ENCODE measurements at regions not wholly inside any gene's neighbourhood (a gene's known extent, or its start where the extent isn't known, plus 50 kb on each side); places are given as distances from the start of the nearest gene placed in this dataset.
"Not testable (repeated sequence)": the region's sequence is repeated elsewhere in the genome, so short reads cannot be mapped to it uniquely, and the experiment has no call there.

DNA sequence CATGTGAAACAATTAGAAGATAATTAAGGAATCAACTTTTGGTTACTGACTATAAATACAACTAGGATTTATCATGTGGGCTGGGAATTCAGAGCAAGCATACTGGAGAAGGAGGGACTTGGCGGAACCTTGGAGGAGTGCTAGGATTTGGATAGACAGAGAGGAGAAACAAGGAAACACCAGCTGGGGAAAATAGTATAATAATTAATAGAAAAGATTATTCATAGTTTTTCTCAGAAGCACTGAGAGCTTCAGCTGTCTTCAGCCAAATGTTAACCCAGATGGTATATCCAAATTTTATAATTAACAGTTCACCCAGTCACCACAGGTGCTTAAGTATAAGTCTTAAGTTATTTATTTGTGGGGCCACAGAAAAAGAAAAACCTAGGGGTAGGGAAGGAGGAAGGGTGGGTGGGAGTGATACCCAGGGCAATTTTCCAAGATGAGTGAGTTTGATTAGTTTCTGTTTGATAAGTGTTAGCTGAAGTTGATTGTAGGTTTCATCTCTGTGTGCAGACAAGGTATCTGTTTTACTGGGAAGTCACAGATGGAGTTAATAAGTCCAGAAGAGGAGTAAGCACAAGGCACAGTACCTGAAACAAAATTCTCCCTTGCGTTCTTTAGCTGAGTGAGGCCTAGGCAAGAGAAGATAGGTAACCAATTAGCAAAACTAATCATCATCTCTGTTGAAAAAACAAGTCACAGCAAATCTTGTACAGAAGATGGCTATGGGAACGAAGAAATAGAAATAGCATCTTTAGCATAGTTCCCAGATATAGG, 175.5 kb downstream of the TFAP2B start:
- DNase-seq (ENCODE audit: low spot score), result no peak

- DNase-seq (ENCODE audit: low spot score), result no peak
Observed at GRCh38 chr6:50995036-50995435, 176.4 kb downstream of the TFAP2B start.

GRCh38 chr6:50998905-50999304, 180.2 kb downstream of the TFAP2B start:
- DNase-seq (ENCODE audit: low spot score), result no peak

DNA sequence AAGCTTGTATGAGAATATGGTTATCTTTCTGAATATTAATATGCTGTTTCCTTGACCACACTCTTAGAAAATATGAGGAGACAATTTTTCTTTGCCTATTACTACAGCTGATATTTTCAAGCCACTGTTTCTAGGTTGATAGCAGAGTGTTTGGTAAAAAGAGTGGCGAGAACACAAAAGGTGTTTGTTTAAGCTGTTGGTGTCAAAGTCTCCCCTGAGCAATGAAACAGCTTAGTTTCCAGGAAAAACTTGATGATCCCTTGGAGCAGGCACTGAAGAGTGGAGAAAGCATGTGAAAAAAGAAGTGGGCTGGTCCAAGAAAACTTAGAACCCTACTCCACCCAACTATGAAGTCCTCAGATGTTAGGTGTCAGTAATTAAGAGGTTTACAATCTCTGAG, 182.7 kb downstream of the TFAP2B start:
- no peak for DNase-seq (ENCODE audit: low spot score)

DNA sequence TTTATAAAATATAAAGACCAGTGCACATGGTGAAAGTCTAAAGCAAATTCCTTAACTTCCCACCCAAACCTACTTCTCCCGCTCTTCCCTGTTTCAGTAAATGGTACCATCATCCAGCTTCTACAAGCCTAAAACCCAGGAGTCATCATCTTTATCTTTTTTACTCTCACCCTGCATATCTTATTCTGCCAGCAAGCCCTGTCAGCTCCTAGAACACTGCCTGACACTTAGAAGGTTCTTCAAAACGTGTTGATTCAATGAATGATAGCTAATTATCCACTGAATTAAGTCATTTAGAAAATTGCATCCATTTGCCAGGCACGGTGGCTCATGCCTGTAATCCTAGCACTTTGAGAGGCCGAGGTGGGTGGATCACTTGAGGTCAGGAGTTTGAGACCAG, 185.7 kb downstream of the TFAP2B start:
- no peak for DNase-seq (ENCODE audit: low spot score)

DNA sequence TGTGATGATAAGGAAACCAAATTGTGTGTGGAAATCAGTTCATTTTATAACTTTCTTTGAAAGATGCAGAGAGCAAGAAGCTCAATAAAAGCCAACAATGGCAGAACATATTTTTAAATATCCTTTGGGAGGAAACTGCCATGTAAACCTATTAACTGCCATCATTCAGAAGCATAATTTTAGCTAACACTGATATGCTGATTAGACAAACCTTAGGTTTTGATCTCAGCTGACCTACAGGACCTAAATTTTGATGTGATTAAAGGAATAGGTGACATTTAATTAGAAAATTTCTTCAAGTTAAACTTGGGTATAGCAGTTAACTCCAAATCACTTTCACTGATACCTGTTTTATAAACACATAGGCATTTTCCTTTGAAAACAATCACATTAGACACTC, 187.1 kb downstream of the TFAP2B start:
- DNase-seq (ENCODE audit: low spot score), result no peak

- no peak for DNase-seq (ENCODE audit: low spot score)
Observed at GRCh38 chr6:51007237-51007636, 188.6 kb downstream of the TFAP2B start.

- DNase-seq (ENCODE audit: low spot score), result not testable (repeated sequence)
Observed at GRCh38 chr6:51008693-51009092, 190.0 kb downstream of the TFAP2B start.

GRCh38 chr6:51013376-51013775, 194.7 kb downstream of the TFAP2B start:
- DNase-seq (ENCODE audit: low spot score), result no peak

GRCh38 chr6:51015394-51015793, 196.7 kb downstream of the TFAP2B start:
- DNase-seq (ENCODE audit: low spot score), result no peak

GRCh38 chr6:51016489-51016888, 197.8 kb downstream of the TFAP2B start:
- DNase-seq (ENCODE audit: low spot score), result no peak

DNA sequence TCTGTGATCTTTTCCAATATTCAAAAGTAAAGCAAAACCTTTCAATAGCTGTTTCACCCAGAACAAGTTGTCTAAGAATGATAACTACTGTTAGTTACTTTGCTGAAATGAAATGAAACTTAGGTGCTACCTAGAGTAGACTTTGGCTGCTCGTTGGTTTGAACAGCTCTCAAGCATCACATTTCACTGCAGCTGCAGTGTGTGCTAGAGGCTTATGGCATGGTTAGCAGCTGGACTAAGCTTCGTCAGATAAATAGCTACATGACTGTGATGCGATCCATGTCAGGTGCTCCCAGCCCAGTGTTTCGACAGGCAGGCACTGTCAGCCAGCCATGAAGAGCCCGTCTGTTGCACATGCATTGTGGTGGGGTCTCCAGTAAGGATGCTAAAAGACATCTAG, 201.1 kb downstream of the TFAP2B start:
- no peak for DNase-seq (ENCODE audit: low spot score)

- DNase-seq (ENCODE audit: low spot score), result no peak
Observed at GRCh38 chr6:51021171-51021570, 202.5 kb downstream of the TFAP2B start.

- no peak for DNase-seq (ENCODE audit: low spot score)
Observed at GRCh38 chr6:51024126-51024525, 205.5 kb downstream of the TFAP2B start.

DNA sequence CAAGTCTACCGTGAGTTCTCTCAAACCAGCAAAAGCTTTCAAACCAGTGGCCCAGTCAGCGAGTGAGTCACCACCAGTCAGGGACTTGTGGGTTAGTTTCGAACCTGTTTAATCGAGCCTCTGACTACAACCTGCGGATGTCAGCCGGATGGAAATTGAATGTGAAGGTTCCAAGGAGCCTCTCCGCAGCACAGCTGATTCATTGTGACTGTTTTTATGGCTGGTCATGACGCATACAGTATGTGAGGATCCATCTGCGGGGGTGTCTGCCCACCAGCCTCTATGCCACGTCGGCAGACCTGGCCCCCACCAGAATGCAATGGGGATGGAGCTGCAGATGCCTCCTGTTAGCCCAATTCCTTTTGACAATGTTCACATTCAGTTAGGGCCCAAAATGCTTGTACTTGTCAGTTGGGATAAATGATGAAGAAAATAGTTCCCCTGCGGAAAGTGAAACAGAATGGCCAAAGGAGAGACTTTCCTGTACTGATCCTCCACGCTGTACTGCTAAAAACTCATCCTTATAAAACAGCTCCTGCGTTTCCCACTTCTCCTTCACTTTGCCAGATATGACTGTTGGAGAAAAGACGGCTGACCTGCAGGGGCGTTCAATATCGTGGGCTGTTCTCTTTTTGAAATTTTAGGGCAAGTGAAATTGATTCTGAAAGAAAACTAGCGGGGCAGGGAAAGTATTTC, 206.6 kb downstream of the TFAP2B start:
- no peak for DNase-seq (ENCODE audit: low spot score)

GRCh38 chr6:51027283-51028065, 208.8 kb downstream of the TFAP2B start:
- no peak for DNase-seq (ENCODE audit: low spot score)

DNA sequence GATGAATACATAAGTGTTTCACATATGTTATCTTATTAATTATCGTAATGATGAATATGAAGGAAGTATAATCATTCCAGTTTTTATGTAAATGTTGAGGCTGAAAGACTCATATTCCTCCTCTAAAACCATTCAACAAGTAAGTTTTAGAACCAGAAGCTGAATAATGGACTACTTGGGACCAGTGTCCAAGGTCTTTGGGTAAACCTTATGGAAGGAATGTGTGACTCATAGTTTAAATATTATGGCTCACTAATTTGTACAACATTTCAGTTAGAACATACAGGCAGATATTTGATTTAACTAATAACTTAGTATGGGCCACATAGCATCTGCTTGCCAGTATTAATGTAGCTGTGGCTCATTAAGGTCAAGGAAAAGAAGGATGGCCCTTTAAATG, 209.6 kb downstream of the TFAP2B start:
- DNase-seq (ENCODE audit: low spot score), result no peak

GRCh38 chr6:51029561-51029960, 210.9 kb downstream of the TFAP2B start:
- DNase-seq (ENCODE audit: low spot score), result no peak

DNA sequence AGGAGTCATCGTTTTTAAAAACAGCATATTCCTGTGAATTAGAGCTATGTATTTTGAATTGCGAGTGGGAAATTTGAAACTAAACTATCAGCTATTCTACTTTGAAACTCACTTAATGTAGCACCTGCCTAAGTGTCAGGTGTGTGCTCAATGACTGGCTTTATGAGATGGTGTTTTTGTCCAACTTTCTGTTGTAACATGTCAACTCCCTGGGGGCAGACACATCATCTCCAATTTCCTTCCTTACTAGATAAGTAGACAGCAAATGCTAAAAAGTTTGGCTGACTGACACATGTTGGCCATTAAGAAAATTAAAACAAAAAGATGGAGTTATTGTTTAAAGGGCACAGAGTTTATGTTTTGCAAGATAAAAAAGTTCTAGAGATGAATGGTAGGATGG, 226.9 kb downstream of the TFAP2B start:
- no peak for DNase-seq (ENCODE audit: low spot score)

- no peak for DNase-seq (ENCODE audit: low spot score)
Observed at GRCh38 chr6:51049288-51049982, 230.8 kb downstream of the TFAP2B start.

DNA sequence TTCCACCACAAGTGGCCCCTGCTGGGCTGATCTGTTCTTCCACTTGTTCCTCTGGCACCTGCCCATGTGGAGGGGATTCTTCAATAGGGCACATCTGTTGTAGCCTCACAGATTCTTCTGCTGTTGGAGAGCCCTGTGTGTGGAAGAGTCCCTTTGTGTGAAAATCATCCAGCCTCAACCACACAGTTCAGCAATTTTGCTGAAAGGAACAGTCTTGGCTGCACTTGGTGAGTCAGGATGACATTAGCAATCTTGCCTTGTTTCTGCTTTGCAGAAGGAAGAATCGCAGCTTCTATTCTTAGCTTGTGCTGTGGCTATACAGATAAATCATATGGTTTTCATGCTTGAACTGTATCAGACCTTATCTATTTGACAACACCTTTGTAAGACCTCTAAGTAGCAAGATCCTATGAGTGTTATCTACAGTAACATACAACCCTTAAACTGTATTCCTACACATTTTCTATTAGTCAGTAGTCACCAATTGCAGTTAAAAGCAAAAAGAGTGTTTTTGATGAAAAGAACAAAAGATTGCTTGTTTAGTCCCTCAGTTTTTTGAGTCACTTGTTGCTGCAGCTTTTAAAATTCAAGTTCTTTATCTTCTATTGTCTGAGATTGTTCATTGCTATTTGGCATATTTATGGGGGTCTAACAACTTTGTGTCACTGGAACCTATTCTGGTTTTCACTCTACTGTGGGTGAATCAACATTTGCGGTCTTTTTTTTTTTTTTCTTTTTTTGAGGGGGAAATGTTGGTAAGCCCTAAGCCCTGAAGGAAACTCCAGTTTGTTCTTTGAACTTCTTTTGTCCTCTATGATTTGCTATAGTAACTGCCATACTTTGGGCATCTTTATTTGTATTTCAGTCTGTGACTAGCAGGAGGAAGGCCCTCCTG, 231.6 kb downstream of the TFAP2B start:
- no peak for DNase-seq (ENCODE audit: low spot score)

All from SK-N-DZ (cell line).